Keratinocyte (primary cell): ENCODE measurements at regions not wholly inside any gene's neighbourhood (a gene's known extent, or its start where the extent isn't known, plus 50 kb on each side); places are given as distances from the start of the nearest gene placed in this dataset.

Experiments
- CTCF ChIP-seq, 3 experiments: IDR thresholded peaks in 1 of 3; conservative IDR thresholded peaks in 1 of 3; optimal IDR thresholded peaks in 1 of 3; 2 replicates in 2 of 3; 3 replicates in 1 of 3; pipeline versions ENCODE3 to v1.5.1; 2011; ENCODE audit warnings: low read length in 3 of 3, mild to moderate bottlenecking in 3 of 3, moderate library complexity in 2 of 3, control low read depth in 1 of 3, inconsistent platforms in 1 of 3; ENCODE audit not compliant: insufficient read depth in 2 of 3; ENCODE audit errors: extremely low read depth in 1 of 3
- EZH2 ChIP-seq: IDR thresholded peaks from one replicate; pipeline ENCODE4 v1.6.1; 2012; ENCODE audit warnings: inconsistent platforms, mild to moderate bottlenecking, low read length, moderate library complexity

GRCh38 chrX:729583-730409 is 99.2 kb downstream of the SHOX start:
- TF ChIP-seq CTCF (optimal IDR thresholded peaks at IDR 0.05 in 1 of 3, IDR thresholded peaks at IDR 0.05 in 1 of 3, conservative IDR thresholded peaks at IDR 0.05 in 1 of 3; ENCODE audit: extremely low read depth in 1 of 3, insufficient read depth in 2 of 3, low read length in 3 of 3) (no peak), EZH2 (no peak)
